ENCODE measurements at regions not wholly inside any gene's neighbourhood (a gene's known extent, or its start where the extent isn't known, plus 50 kb on each side); places are given as distances from the start of the nearest gene placed in this dataset.

DNA sequence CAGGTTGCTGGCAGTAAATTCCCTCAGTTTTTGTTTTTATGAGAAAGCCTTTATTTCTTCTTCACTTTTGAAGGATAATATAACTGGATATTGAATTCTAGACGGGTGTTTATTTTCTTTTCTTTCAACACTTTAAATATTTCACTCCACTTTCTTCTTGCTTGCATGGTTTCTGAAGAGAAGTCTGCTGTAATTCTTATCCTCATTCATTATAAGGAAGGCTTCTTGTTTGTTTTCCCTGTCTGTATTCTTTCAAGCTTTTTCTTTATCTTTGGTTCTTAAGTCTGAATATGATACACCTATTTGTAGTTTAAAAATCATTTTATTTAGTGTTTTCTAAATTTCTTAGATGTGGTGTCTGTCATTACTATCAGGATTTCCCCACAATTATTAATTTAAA, 1054.3 kb downstream of the TLE1 start:
- no peak for DNase-seq (ENCODE audit: low read depth)

DNA sequence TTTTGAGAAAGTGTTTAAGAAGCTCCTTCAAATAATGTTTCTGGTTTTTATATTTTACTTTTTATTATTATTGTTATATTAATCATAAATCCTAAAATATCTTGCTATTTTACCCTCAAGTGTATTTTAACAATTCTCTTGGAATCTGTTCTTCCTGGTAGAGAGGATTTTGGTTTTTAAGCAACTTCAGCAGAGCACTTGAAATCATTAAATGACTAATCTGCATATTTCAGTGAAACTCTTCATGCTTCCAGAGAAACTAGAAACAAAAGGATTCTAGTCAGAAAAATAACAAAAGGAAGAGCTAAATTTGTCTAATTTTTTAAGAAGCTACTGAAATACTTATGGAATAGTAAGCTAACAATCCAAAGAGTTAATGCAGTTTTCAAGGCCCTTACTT, 1057.3 kb downstream of the TLE1 start:
- DNase-seq (ENCODE audit: low read depth) = no peak

DNA sequence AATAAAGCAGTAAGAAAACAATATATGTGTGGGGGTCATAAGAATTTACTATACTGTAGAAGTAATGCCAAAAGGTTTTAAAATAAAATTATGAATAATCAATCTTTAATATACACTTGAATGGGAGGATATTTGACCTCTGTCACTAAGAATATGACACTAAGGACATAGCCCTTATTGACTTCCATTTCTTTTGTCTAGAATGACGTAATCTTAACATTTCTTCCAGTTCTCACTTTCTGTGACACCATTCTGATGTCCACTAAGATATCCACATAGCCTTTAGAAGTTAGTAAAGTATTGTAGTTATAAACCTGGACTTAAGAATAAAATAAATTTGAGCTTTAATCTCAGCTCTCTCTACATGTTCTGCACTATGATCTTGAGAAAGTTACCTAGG, 1050.7 kb downstream of the TLE4 start:
- no peak for DNase-seq (ENCODE audit: low read depth)

DNA sequence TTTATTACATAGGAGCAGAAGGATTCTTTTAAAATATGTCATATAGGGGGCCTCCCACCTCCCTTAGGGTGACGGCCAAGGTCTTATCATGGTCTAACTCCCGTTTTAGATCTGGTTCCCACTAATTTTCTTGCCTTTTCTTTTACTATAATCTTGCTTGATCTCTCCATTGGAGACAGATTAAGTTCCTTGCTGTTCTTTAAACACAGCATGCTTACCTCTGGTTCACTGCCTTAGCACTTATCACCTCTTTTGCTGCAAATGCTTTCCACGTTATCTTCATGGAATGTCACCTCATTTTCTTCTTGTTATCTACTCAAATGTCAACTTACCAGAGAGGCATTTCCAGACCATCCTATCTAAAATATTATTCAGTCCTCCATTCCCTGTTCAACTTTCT, 1047.6 kb downstream of the TLE4 start:
- no peak for DNase-seq (ENCODE audit: low read depth)

DNA sequence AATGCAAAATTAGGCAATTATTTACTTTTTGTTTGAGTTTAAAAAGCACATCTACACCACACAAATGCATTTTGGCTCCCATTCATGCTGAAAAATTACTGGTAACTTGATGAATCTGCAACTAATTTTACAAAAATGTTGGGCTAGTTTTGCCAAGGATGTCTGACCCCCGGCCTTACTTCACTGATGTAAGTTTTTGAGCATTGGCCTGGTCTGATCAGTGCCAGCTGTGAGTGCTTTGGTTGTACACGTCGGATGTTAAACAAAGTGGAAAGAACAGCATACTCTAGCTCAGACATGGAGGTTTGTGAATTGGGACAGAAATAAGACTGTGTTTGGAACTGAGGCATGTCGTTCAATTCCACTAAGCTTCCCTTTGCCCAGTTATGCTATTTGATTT, 1044.2 kb downstream of the TLE4 start:
- DNase-seq (ENCODE audit: low read depth) = no peak

DNA sequence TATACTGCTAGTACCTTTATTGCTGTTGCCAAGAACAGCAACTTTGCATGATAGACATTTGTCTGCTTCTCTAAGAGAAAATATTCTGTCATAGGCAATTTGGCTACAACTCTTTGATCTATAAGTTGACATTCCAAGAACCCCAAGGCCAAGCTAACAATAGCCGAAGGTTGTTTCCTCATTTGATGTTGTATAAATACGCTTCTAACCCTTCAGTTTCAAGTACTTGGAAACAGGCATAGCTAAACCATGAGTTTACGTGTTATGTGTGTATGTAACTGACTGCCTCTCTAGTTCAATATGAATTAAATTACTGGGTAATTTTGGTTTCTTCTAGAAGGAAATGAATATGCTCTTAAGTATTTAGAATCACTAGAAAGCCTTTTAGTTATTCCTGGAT, 1034.0 kb downstream of the TLE4 start:
- DNase-seq (ENCODE audit: low read depth) = no peak

DNA sequence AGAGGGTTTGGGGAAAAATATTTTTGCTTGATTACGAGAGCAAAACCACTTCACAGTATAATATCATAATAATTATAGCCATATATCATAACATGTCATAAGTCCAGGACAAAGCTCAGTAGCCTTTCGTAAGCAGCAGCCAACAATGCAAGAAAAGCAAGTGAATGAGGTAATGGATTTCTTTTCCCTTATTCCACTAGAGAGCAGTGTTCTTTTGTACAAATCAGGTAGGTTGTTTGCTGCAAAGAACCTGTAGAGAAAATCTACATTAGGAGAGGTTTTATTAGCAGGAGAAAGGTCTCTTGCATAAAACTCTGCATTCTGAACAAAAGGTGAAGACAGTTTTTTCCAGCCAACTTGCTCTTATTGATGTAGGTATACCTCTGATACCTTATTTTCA, 1033.4 kb downstream of the TLE4 start:
- DNase-seq (ENCODE audit: low read depth) = no peak

DNA sequence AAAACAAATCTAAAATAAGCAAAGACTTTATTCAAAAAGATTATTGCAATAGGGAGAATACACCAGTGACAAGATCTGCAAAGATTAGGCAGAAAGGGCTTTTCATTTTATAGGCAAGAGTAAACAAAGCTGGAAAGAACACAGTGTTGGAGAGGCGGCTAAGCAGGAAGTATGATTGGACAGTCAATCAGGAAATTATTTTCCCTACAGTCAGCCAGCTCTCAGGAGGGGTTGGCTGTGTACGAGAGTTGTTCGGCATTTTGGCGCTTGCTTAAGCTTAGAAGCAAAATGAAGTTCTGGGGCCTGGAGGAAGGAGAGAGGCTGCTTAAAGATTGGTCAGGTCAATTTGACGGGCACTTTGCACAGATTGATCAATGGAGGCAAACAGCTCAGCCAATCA, 1030.5 kb downstream of the TLE4 start:
- no peak for DNase-seq (ENCODE audit: low read depth)

DNA sequence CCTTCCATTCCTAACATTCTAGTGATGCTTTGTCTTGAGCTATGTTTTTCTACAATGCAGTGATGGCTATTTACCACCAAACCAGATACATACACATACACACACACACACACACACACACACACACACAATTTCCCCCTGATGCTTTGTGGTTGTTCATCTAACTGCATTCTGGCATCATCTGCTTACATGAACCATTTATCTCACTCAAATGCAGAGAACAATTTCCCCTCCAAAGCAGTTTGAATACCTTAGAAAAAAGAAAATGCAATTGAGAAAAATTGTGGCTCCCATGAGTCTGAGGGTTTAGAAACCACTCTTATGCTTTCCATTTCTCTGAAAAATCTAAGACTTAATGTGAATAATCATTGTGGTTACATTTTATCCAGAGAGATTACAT, 1024.8 kb downstream of the TLE4 start:
- no peak for DNase-seq (ENCODE audit: low read depth)

DNA sequence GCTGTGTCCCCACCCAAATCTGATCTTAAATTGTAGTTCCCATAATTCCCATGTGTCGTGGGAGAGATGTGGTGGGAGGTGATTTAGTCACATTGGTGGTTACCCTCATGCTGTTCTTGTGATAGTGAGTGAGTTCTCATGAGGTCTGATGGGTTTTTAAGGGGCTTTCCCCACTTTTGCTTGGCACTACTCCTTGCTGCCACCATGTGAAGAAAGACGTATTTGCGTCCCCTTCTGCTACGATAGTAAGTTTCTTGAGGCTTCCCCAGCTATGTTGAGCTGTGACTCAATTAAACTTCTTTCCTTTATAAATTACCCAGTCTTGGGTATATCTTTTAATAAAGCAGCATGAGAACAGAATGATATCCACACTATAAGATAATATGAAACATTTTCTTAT, 1023.4 kb downstream of the TLE4 start:
- DNase-seq (ENCODE audit: low read depth) = no peak

DNA sequence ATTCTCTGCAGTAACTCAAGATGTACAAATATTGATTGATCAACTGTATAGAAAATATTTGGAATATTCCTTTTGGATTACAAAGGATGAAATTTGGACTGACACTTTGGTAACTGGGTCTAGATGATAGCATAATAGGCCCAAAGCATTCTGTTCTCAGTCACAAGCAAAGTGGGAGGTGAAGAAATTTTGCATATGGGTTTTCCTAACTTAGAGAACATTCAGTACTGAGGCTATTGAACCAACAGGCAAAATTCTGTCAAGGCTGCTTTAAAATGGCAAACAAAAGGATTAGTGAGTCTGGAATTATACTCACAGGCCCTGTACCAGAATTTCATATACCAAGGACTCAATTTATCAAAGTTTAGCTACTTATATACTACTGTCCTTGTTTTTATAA, 1020.6 kb downstream of the TLE4 start:
- no peak for DNase-seq (ENCODE audit: low read depth)

DNA sequence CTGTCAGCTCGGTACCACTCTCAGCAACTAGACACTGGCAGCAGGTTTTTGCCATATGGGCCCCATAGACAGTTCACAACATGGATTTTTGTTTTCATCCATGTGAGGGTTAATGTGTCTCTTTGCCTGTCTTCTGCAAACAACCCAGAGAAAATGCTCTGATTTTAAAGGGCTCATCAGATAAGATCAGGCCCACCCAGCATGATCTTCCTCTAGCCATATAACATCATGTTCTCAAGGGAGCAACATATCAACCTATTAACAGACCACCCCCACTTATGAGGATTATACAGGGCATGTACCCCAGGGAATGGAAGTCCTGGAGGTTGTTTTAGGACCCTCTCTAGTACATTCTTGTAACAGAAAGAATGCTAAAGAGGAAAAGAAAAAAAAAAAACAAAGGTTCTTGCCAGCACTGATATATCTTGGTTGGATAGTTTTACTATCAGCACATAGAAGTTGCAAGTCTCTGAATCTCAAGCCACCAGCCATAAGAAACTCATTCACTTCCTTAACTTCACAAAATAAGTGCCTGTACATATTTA, 1015.1 kb downstream of the TLE4 start:
- DNase-seq (ENCODE audit: low read depth) = no peak

DNA sequence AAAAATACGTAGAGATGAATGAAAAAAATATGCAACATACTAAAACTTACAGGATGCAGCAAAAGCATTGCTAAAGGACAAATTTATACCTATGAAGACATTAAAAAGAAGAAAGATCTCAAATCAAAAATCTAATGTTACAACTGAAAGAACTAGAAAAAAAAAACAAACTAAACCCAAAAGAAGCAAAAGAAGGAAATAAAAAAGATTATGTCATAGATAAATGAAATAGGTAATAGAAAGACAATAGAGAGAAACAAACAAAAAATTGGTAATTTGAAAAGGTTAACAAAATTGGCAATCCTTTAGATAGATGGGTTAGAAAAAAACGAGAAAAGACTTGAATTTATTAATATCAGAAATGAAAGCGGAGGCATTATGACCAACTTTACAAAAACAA, 1000.2 kb downstream of the TLE4 start:
- DNase-seq (ENCODE audit: low read depth) = no peak

DNA sequence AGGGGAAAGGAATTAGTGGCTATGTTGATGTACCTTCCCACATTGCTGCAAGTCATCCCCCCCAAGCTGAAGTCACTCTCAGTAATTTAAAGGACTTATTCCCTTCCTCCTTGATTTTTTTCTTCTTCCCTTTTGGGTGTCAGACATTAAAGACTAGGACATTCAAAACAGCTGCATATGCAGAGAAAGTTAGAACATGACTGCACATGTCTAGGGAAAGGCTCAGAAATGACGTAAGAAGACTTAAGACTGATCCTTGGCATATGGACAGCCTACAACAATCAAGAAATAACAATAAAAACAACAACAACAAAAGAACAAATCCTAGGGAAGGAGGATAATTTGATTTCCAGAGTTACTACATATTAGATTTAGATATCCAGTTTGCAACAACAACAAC, 997.5 kb downstream of the TLE4 start:
- DNase-seq (ENCODE audit: low read depth) = no peak

DNA sequence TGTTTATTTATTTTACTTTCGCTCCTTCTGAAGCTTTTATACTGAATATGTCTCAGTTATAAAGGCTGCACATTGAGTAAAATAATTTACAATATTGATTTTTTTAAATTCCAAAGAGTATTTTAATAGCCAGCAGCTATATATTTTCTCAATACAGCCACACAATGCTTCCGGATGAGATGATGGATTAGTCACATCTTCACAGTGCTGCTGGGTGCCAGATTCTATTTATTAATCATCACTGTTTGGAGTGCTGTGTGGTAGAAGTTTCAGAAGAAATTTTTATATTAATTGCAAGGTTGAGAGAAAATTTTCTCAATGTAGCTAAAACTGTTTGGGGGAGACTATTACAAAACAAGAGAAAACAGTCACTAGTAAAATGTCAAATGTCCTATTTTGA, 989.8 kb downstream of the TLE4 start:
- no peak for DNase-seq (ENCODE audit: low read depth)

DNA sequence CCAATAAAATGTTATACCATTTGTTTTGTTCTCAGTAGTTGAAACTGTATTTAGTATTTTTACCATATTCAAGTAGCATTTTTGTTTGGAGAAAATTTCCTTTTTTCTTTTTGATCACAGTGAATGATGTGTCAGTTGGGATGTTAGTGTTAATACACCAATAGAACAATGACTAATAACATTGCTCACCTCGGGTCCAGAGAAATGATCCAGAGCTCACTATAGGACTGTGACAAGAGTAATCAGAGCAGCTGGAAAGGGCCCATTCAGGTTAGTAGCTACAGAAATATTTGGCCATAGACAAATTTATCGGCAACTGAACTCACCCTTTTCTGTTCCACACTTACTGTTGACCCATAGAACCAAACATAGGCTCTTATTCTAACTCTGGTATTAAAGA, 989.2 kb downstream of the TLE4 start:
- no peak for DNase-seq (ENCODE audit: low read depth)

DNA sequence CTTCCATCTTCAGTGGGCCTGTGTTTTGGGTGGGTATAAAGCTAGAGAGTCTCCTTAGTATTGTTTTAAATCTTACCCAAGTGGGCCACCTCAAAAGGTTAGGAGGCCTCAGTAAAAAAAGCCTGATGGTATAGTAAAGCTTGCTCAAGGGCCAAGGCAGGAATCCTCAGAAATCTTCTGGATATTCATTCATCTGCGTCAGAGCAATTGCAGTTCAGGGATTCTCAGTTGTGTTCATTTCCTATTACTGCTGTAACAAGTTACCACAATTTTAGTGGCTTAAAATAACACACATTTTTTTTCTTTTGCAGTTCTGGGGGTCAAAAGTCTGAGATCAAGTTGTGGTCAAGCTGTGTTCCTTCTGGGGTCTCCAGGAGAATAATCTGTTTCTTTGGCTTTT, 985.5 kb downstream of the TLE4 start:
- no peak for DNase-seq (ENCODE audit: low read depth)

DNA sequence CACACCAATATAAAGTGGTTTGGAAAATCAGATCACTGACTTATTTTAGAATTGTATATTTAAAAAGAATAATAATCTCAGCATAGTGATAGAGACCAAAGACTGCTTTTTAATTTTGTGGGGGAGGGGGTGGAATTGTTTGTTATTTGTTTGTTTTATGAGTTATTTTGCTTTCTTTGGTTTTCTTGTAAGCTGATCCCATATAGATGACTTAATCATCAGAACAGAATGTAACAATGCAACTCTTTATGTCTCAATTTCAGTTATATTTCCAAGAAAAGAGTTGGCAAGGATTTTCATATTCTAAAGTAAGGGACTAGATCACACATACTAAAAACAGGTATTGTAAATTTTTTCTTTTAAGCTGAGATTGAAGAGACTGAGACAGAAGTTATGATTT, 984.9 kb downstream of the TLE4 start:
- no peak for DNase-seq (ENCODE audit: low read depth)

DNA sequence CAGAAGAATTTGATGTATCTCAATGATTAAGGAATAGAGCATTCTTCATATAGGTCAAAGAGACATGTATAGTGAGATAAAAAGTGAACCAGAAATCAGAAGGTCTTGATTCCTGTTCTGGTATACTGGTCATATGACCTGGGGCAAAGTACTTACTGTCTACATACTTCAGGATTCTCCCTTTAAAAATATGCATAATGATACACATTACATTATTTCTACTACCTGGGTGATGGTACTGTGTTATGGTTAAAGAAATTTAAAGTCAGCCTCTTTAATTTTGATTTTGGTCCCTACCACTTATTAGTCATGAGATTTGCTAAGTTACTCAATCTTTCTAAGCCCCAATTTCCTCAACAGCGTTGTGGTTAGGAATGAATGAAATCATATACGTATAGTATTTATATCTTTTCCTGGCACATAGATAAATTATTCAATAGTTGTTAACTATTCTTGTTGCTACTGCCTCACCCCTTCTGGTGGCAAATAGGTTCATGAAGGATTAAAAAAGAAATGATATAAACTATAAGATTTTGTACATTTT, 984.1 kb downstream of the TLE4 start:
- no peak for DNase-seq (ENCODE audit: low read depth)

DNA sequence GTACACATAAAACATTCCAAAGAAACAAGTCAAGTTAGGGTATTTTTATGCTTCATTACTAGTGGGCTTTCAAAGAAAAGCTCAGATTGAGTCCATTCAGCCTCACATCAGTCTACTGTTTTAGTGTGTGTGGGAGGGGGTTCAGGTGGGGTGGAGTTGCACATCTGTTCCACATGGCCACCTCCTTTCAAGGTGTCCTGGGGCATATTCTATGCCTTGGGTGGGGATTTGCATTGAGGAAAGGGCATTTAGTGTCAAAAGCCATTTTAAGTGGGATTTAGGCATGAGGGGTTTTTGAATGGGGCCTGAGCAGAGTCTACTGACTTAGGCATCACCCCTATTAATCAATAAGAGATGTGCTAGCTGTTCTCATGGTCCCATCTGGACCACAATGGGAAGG, 983.1 kb downstream of the TLE4 start:
- no peak for DNase-seq (ENCODE audit: low read depth)

DNA sequence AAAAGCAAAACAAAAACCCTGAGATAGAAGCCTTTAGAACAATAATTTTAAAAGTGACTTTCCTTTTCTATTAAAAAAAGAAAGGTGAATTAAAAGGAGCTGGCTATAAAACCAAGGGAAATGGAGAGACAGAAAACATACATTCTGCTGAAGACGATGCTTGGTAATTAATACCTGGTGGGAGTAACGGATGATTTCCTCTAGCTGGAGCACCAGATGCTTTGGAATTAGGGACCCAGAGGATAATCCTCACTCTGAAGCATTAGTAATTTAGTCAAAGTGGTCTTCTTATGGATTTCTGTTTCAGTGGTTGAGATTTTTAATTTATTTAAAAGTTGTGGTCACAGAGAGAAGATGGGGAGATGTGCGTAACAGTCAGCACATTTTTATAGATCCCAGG, 982.5 kb downstream of the TLE4 start:
- no peak for DNase-seq (ENCODE audit: low read depth)

DNA sequence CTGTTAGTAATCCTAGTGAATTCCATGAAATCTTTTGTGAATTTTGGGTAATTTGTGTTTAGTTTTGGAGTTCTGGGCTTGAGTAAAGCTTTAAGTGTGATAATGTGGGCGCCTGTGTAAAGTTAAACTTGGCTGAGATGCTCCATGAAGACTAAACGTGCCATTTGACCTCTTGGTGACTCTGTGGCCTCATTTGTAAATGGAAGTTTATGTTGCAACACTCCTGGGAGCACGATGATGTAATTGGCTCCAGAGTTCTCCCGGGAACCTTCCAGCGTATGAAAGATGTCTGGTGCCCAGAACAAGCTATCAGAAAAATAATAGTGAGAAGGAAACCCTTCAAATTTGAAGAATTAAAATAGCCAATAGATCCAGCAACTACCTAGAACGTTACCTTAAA, 981.2 kb downstream of the TLE4 start:
- DNase-seq (ENCODE audit: low read depth) = no peak

DNA sequence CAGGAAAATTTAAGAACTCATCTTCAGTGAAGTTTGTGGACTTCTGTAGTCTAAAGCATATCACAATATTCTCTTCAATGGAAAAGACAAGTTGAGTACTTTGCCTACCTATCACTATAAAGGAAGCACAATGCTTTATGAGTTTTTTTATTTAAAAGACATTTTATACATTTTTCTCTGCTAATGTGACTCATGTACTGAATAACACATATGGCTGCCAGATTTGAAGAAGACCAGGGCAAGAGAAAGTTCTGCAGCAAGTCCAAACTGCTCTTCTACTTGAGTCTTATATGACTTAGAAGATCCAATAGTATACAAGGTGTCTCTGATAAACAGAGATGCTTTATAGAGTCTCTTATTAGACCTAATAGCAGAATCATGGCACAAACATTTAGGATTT, 978.4 kb downstream of the TLE4 start:
- DNase-seq (ENCODE audit: low read depth) = no peak

DNA sequence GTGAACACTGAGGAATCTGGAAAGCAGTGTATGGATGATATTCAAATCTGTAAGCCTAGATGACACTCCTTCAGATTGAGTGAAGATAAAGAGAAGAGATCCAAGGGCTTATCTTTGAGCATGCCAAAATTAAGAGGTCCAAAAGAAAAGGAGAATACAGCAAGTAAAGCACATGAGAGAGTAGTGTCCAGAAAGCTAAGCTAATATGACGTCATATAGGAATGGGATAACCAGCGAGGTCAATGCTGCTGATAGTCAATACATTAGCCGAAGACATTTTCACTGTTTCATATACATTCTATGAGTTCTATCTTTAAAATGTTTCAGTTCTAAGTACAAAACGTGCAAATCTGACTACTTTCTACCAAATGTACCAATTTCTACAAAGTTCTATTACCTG, 975.8 kb downstream of the TLE4 start:
- DNase-seq (ENCODE audit: low read depth) = no peak

DNA sequence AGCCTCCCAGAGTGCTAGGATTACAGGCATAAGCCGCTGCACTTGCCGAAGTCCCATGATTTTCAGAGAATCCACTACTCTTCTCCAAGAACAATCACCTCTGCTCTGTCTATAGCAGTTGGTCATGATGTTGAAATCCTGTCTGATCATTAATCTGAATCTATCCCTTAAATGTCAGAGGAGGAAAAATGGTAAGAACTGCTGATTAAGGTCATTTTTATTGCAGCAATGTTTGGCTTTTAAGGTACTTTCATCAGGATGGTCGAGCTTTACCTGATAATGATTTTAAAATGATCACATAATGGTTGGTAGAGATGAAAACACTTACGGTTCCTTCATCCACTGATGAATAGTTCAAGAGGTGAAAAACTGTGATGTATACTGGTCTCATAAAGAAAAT, 968.6 kb downstream of the TLE4 start:
- DNase-seq (ENCODE audit: low read depth) = no peak

Data from activated T-cell treated with anti-CD3 and anti-CD28 coated beads for 48 hours (primary cell).